Esophagus muscularis mucosa (tissue), 4 donors: ENCODE measurements at regions not wholly inside any gene's neighbourhood (a gene's known extent, or its start where the extent isn't known, plus 50 kb on each side); places are given as distances from the start of the nearest gene placed in this dataset.

Experiments
- DNase-seq: peaks from one replicate; pipeline ENCODE4 v3.0.0-alpha.2; 2017; ENCODE audit errors: extremely low spot score
- H3K27ac ChIP-seq, 4 donors: fragments of 200-600 bp; sonication (generic); replicated peaks in 1 of 4; 1 replicate in 3 of 4; 2 replicates in 1 of 4; pipeline ENCODE4 v1.5.1; 2016 to 2019; ENCODE audit warnings: mild to moderate bottlenecking in 1 of 4
- H3K27me3 ChIP-seq, 4 donors: fragments of 200-600 bp; sonication (generic); one replicate each; pipeline versions ENCODE4 v1.5.1 to v1.6.0; 2016 to 2019
- H3K36me3 ChIP-seq, 4 donors: fragments of 200-600 bp; sonication (generic); one replicate each; pipeline ENCODE4 v1.5.1; 2016 to 2019
- H3K4me1 ChIP-seq, 4 donors: fragments of 200-600 bp; sonication (generic); one replicate each; pipeline ENCODE4 v1.5.1; 2016 to 2019
- H3K4me3 ChIP-seq, 4 donors: fragments of 200-600 bp; sonication (generic); 1 replicate in 2 of 4; 2 replicates in 2 of 4; pipeline ENCODE4 v1.5.1; 2016 to 2019; ENCODE audit warnings: mild to moderate bottlenecking in 4 of 4, moderate library complexity in 1 of 4
- H3K9me3 ChIP-seq, 4 donors: fragments of 200-600 bp; sonication (generic); 1 replicate in 3 of 4; 2 replicates in 1 of 4; pipeline ENCODE4 v1.5.1; 2016 to 2019
- EP300 ChIP-seq: sonication (generic); formaldehyde crosslinking; IDR thresholded peaks from one replicate; pipeline ENCODE4 v1.6.1; 2017; ENCODE audit warnings: antibody characterized with exemption
- POLR2A ChIP-seq: fragments of 450-650 bp; IDR thresholded peaks from one replicate; pipeline ENCODE4 v1.6.1; 2017; ENCODE audit warnings: antibody characterized with exemption, moderate library complexity, mild to moderate bottlenecking, low read depth
- POLR2AphosphoS5 ChIP-seq, 2 donors: sonication (generic); formaldehyde crosslinking; IDR thresholded peaks; one replicate each; pipeline ENCODE4 v1.6.1; 2017; ENCODE audit warnings: antibody characterized with exemption in 2 of 2
- WGBS: methylation state at CpG from one replicate; pipeline ENCODE4 v1.1.5; 2018; 5-methylcytosine and 5-hydroxymethylcytosine counted together
- intact Hi-C: fragments of 100-400 bp; cut with DNase I; formaldehyde crosslinking; loops from one replicate; pipeline ENCODE4 v1.15.1; 2023
- TF ChIP-seq, protein P1 (sequence below), 3 experiments: fragments of 200-600 bp in 2 of 3; fragments of 450-650 bp in 1 of 3; sonication (generic) in 2 of 3; IDR thresholded peaks; one replicate each; pipeline ENCODE4 v1.5.1; 2017 to 2019; ENCODE audit warnings: antibody characterized with exemption in 3 of 3, mild to moderate bottlenecking in 2 of 3, moderate library complexity in 1 of 3

- H3K36me3 ChIP-seq: no peaks in the 10 kb centered on the region
- intact Hi-C loops: no loop called here
- H3K27ac ChIP-seq: no peak overlapping the region
- TF ChIP-seq POLR2A: no peak
- TF ChIP-seq, protein P1, sequence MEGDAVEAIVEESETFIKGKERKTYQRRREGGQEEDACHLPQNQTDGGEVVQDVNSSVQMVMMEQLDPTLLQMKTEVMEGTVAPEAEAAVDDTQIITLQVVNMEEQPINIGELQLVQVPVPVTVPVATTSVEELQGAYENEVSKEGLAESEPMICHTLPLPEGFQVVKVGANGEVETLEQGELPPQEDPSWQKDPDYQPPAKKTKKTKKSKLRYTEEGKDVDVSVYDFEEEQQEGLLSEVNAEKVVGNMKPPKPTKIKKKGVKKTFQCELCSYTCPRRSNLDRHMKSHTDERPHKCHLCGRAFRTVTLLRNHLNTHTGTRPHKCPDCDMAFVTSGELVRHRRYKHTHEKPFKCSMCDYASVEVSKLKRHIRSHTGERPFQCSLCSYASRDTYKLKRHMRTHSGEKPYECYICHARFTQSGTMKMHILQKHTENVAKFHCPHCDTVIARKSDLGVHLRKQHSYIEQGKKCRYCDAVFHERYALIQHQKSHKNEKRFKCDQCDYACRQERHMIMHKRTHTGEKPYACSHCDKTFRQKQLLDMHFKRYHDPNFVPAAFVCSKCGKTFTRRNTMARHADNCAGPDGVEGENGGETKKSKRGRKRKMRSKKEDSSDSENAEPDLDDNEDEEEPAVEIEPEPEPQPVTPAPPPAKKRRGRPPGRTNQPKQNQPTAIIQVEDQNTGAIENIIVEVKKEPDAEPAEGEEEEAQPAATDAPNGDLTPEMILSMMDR (IDR thresholded peaks at IDR 0.05): no peak
- no peak for TF ChIP-seq EP300
- no peak for TF ChIP-seq POLR2AphosphoS5 (IDR thresholded peaks at IDR 0.05)
- DNase-seq: no peak
- H3K27me3 ChIP-seq: no peaks in the 10 kb centered on the region
- no peak overlapping the region for H3K4me3 ChIP-seq
- no peaks in the 10 kb centered on the region for H3K9me3 ChIP-seq
- WGBS: 70% methylated on average over 2 of the region's 4 CpGs
- no peaks in the 10 kb centered on the region for H3K4me1 ChIP-seq
Measured at GRCh38 chr20:60327971-60328660, 369.9 kb downstream of the CDH26 start.

DNA sequence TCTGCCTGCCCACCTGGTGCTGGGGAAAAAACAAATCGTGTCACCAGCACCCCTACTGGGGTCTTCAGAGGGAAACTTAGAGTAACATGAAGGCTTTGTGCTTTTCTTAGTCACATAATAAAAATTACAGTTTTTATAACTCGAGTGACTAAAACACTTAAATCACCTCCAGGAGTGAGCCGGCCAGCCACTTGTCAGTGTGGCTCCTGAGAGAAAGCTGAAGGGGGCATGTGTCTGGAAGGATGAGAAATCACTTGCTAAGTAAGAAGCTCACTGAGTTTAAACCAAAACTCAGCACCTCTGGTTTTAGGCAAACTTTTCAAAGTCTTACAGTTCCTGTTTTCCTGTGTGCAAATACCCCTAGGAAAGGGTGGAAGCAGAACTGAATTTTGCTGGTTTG lies 372.2 kb downstream of the CDH26 start:
- H3K36me3 ChIP-seq: no peaks in the 10 kb centered on the region
- intact Hi-C loops: no loop called here
- H3K27me3 ChIP-seq: no peaks in the 10 kb centered on the region
- H3K4me1 ChIP-seq: no peaks in the 10 kb centered on the region
- no peak overlapping the region for H3K27ac ChIP-seq
- no peaks in the 10 kb centered on the region for H3K9me3 ChIP-seq
- DNase-seq: no peak
- no peak overlapping the region for H3K4me3 ChIP-seq
- TF ChIP-seq POLR2AphosphoS5 (IDR thresholded peaks at IDR 0.05) (no peak), POLR2A (no peak), EP300 (no peak)
- TF ChIP-seq, protein P1 (IDR thresholded peaks at IDR 0.05): no peak
- 33% methylated on average over 3 of the region's 3 CpGs for WGBS

DNA sequence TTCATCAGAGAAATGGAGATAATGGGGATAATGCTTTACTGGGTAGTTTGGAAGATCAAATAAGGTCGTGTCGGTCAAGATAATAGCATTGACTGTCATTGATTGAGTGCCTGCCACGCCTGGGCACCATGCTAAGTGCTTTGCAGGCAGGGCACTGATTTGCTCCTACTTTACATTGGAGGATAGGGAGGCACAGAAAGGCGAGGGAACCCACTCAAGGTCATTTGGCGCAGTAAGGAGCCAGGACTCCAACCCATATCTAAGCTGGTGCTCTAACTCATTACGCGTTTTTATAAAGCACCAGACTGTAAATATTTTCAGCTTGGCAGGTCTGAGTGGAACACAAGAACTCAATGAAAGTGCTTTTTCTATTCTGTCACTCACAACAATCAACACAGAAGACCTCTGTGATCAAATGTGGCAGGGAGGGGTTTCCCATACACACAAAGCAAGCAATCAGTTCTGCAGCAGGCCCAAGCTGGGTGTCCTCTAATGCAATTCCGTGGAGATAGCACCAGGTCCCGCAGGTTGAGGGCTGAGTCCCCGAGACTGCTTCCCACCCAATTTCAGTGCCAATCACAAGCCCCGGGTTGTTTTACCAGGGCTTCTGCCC lies 373.6 kb downstream of the CDH26 start:
- H3K4me3 ChIP-seq: no peak overlapping the region
- no peak for TF ChIP-seq EP300
- TF ChIP-seq, protein P1 (IDR thresholded peaks at IDR 0.05): no peak
- WGBS: 84% methylated on average over 11 of the region's 11 CpGs

GRCh38 chr20:60332523-60332922 lies 374.3 kb downstream of the CDH26 start:
- no peak overlapping the region for H3K27ac ChIP-seq
- no peak for TF ChIP-seq EP300
- no peak for TF ChIP-seq POLR2AphosphoS5 (IDR thresholded peaks at IDR 0.05)
- TF ChIP-seq, protein P1 (IDR thresholded peaks at IDR 0.05): no peak
- TF ChIP-seq POLR2A: no peak
- no peaks in the 10 kb centered on the region for H3K36me3 ChIP-seq
- no peaks in the 10 kb centered on the region for H3K4me1 ChIP-seq
- 82% methylated on average over 3 of the region's 3 CpGs for WGBS
- H3K4me3 ChIP-seq: no peak overlapping the region
- intact Hi-C loops: no loop called here
- H3K27me3 ChIP-seq: no peaks in the 10 kb centered on the region
- no peak for DNase-seq
- H3K9me3 ChIP-seq: no peaks in the 10 kb centered on the region

More for the DNA sequence above, 373.6 kb downstream of the CDH26 start:
- DNase-seq: no peak
- intact Hi-C loops: no loop called here
- Histone ChIP-seq H3K27me3 (no peaks in the 10 kb centered on the region), H3K36me3 (no peaks in the 10 kb centered on the region), H3K9me3 (no peaks in the 10 kb centered on the region), H3K4me1 (no peaks in the 10 kb centered on the region), H3K27ac (no peak overlapping the region)
